ENCODE measurements at regions not wholly inside any gene's neighbourhood (a gene's known extent, or its start where the extent isn't known, plus 50 kb on each side); places are given as distances from the start of the nearest gene placed in this dataset.

DNA sequence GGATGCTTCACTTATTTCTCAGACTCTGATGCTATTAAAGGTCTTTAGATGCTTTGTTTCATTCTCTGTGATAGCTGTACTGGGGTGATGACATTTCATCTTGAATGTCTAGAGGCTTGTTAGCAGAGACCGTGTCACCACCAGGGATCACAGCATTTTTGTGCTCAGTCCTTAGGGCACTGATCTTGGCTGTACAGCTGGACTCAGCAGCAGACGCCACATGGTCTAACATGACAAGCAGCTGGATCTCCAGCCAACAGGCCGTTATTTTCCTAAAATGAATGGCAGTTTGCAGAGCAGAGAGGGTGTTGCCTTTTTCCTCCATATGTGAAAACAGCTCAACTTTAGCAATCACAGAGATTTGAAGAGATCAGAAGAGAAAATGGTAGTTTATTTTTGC, 491.8 kb downstream of the CDH2 start:
- TF ChIP-seq, protein P1, sequence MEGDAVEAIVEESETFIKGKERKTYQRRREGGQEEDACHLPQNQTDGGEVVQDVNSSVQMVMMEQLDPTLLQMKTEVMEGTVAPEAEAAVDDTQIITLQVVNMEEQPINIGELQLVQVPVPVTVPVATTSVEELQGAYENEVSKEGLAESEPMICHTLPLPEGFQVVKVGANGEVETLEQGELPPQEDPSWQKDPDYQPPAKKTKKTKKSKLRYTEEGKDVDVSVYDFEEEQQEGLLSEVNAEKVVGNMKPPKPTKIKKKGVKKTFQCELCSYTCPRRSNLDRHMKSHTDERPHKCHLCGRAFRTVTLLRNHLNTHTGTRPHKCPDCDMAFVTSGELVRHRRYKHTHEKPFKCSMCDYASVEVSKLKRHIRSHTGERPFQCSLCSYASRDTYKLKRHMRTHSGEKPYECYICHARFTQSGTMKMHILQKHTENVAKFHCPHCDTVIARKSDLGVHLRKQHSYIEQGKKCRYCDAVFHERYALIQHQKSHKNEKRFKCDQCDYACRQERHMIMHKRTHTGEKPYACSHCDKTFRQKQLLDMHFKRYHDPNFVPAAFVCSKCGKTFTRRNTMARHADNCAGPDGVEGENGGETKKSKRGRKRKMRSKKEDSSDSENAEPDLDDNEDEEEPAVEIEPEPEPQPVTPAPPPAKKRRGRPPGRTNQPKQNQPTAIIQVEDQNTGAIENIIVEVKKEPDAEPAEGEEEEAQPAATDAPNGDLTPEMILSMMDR (IDR thresholded peaks at IDR 0.05): no peak
- no peak for TF ChIP-seq POLR2A (IDR thresholded peaks at IDR 0.05)
